Skin epidermis (tissue), 12 donors: ENCODE measurements at regions not wholly inside any gene's neighbourhood (a gene's known extent, or its start where the extent isn't known, plus 50 kb on each side); places are given as distances from the start of the nearest gene placed in this dataset.

ENCODE experiments used
- H3K27ac ChIP-seq, 21 experiments: fragments of 200-600 bp; sonication (generic) in 11 of 21; one replicate each; pipeline ENCODE4 v1.5.0; 2020; ENCODE audit warnings: mild to moderate bottlenecking in 3 of 21, inconsistent platforms in 2 of 21, moderate library complexity in 2 of 21
- H3K4me3 ChIP-seq, 7 experiments: fragments of 200-600 bp; sonication (generic) in 2 of 7; one replicate each; pipeline ENCODE4 v1.5.0; 2020; ENCODE audit warnings: inconsistent platforms in 2 of 7, mild to moderate bottlenecking in 2 of 7, moderate library complexity in 1 of 7

DNA sequence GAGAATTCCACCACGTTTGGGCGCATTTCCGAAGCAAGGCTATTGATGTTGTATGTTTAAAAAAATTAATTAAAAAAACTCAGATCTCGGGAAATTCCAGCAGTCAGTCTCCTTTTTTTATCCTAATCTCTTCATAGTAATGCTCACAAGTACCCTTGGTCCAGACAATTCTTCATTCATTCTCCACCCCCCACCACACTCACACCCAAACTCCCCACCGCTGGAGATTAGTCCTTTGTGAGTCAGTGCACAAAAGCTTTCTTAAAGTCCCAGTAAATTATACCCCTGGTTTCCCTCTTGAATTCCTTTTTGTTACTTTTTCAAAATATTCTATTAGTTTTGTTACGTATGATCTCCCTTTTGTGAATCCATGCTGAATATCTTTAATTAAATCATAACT lies 274.6 kb downstream of the ZNF536 start:
- Histone ChIP-seq H3K4me3 (no peak overlapping the region), H3K27ac (no peak overlapping the region)

DNA sequence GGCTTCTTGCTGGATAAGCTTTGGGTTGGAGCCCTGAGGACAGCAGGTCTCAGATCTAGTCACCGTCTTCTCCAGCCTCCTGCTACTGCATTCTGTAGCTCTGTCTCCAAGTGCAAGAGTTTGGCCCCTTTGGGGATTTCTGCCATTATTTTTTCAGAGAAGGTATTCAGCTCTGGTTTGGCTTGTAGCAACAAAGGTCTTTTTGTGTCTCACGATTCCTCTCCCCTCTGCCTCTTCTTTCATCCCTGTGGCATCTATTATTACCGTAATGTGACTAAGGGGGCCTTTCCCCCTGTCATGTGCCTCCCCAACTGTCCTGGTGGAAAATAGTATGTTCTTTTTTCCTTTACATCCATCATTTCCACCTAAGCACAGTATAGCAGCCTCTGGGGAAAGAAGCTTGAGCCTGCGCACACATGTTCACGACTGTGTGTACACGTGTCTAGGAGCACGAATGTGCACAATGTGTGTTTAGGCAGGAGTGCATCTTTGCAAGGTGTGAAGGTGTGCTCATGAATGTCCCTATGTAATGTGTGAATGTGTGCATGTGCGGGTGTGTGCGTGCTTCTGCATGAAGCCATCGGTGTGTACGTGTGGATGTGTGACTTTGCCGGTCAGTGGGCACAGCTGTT lies 273.9 kb downstream of the ZNF536 start:
- Histone ChIP-seq H3K27ac (no peak overlapping the region), H3K4me3 (no peak overlapping the region)

DNA sequence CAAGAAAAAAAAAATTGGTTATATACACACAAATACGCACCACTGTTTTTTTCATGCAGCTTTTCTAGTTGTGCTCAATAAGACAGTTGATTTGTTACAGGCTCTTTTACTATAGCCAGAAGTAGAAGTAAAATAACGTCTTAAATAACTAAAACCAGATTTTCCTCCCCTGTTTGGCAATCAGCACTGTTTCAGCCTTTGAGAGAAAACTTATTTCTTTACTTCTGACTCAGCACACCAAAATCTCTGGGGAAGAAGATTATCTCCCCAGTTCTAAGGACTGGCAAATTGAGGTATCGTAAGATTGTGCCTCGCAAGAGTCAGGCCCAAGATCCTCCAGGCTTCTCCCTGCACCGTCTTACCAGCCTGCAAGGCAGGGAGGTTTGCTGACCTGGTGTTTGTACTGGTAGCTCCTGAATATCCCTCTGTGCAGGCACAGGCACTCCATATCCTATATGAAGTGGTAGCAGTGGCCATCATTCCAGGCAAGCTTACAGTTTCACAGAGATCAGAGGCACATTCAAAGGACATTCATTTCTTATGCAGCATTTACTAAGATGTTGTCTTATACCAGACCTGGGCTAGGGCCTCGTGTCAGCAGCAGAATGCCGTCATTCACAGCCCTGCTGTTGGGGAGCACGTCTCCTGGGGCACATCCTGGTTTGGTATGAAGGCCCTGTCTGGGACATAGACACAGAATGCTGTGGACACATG lies 268.2 kb downstream of the ZNF536 start:
- no peak overlapping the region for H3K4me3 ChIP-seq

DNA sequence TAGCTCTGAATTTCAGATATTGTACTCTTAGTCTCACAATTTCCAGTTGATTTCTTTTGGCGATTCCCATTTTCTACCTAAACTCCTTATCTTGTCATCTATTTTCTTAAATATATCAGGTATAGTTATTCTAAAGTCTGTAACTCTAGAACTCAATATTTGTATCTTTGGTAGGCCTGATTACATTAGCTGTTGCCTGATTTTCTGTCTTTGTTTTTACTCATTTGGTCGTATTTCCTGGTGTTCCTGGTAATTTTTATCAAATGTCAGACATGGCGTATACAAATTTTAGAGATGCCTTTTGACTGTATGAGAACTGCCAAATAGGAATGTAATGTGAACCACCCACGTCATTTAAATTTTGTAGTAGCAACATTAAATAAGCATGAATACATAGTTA lies 266.7 kb downstream of the ZNF536 start:
- H3K27ac ChIP-seq = no peak overlapping the region
- no peak overlapping the region for H3K4me3 ChIP-seq

More for the DNA sequence above, 268.2 kb downstream of the ZNF536 start:
- no peak overlapping the region for H3K27ac ChIP-seq

DNA sequence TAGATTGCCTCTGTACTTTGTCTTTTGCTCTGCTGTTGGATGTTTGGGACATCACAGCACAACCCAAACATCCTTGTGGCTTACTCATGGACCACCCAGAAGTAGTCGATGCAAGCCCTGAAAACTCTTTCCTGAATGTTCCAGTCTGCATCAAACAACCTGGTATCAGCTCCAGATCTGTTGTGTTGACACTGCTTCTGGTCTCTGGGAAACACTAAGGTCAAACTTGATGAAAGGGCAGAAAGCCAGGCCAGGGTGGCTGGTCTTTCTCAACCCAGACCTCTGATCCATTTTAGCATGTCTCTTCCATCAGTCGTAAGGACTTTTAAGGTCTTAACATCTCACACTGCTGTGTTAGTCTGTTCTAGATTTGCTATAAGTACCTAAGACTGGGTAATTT lies 265.7 kb downstream of the ZNF536 start:
- H3K27ac ChIP-seq = no peak overlapping the region
- no peak overlapping the region for H3K4me3 ChIP-seq

DNA sequence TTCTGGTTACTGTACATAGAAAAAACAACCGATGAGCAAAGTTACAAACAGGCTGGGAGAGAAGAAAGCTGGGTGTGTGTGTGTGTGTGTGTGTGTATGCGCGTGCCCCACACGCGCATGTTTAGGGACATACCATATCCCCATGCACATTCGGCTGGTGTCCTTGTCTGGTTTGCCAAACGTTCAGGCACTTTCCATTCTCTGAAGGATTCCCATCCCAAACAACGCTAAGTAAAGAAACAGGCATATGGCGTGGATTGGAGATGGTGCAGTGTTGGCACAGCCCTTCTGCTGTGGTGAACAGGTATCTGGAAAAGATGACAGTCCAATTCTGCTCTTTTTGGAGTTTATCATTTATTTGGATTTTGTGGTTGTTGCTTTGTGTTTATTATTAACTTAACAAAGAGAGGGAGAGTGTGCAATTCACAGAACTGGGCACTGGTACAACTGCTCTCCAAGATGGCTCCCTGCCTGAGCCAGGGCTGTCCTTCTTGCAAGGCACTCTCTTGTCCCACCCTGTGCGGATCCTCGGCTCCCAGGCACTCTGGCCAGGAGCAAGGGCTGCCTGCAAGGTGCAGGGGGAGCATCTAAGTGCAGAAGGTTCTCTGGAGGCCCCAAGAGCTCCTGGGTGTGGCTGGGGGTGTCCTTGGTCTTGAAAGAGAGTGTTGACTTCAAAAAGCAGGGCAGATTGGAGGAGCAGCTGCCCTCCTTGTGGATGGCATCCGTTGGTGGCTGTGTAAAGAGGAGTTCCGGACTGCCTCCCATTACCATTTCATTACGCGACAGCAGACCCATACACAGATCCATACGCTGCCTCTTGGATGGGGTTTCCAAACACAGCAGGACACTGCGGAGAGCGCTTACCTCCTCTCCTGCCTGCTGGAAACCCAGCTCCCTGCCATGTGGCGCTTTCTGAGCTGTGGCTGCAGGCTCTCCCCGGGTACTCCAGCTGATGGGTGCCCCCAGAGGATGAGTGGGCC lies 263.1 kb downstream of the ZNF536 start:
- Histone ChIP-seq H3K27ac (no peak overlapping the region), H3K4me3 (no peak overlapping the region)

DNA sequence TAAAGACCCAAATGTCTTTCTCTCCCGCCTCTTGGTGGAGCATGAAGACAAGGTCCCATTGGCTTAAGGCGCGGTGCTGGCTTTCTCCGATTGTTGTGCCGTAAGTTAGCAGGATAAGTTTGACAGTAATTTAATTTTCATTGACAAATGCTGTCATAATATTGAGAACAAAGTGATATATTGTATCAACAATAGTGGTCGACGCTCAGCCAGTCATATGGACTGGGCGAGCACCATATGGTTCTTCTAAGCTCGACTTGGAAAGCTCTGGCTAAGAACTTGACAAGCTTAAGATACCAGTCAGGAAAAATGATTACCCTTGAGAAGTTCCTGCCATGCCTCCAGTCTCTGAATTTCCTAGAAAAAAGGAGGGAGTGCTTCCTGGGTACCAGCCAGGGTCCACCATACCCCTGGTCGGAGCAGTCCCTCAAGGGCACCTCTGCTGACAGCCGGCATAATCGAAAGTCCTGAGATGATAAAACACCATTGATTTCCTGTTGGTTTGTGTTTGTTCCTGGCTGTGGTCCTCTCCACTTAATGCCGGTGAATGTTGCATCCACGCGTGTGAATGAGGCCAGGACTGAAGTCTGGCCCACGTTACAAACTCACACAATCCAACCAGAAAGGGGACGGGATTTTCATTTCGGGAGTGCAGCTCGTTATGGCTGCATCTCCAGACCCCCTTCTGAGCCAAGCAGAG lies 262.1 kb downstream of the ZNF536 start:
- Histone ChIP-seq H3K27ac (no peak overlapping the region), H3K4me3 (no peak overlapping the region)

DNA sequence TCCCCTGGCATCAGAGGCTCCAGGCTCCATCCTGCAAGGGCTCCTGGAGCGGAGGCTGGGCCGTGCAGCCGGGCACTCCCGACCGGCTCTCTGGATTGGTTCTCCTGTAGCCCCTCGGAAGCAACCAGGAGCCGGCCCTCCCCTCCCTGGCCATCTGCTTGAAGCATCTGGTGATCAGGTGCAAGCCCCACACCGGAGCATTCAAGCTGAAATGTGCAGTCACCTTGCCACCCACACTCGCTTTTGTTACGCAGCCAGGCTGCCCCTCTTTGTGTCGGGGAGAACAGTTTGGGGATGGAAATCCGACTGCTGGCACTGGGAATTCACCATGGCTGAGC lies 258.8 kb downstream of the ZNF536 start:
- H3K27ac ChIP-seq = no peak overlapping the region
- no peak overlapping the region for H3K4me3 ChIP-seq

DNA sequence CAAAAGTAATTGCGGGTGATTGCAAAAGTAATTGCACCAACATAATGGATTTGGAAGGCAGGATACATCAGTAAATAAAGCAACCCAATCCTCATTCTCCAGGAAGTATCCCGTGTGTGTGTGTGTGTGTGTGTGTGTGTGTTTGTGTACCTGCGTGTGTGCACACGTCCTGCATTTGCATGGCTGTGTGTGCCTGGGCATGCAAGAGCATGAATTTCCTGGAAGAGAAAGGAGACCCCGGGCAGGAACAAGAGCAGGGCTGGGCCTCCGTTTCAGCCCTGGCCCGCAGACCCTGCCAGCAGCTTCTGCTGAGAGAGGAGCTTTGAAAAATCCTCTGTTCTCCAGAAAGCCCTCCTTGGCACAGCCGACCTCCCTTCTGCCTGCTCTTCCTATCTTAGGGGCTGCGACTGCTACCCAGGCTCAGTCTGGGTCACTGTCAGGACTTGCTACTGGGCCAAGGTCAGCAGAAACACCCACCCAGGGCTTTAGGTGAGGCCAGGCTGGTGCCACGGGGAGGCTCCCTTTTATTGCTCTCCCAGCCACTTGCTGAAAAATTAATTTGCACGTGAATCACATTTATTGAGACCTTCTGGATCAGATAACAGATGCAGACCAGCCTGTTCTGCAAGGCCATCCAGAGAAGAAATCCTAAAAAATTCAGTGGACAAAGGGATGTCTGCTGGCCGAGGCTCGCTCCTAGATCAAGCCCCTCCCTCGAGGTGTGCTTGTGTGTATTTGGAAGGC lies 258.3 kb downstream of the ZNF536 start:
- no peak overlapping the region for H3K27ac ChIP-seq
- no peak overlapping the region for H3K4me3 ChIP-seq

DNA sequence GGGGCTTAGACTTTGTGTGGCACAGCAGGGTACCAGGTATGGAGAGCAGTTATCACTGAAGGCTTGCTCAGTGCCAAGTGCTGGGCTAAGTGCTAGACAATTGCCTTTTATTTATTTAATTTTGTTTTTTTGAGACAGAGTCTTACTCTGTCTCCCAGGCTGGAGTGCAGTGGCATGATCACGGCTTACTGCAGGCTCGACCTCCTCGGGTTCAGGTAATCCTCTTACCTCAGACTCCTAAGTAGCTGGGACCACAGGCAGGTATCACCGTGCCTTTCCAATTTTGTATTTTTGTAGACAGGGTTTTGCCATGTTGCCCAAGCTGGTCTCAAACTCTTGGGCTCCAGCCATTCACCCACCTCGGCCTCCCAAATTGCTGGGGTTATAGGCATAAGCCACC lies 256.9 kb downstream of the ZNF536 start:
- H3K27ac ChIP-seq = no peak overlapping the region
- no peak overlapping the region for H3K4me3 ChIP-seq

DNA sequence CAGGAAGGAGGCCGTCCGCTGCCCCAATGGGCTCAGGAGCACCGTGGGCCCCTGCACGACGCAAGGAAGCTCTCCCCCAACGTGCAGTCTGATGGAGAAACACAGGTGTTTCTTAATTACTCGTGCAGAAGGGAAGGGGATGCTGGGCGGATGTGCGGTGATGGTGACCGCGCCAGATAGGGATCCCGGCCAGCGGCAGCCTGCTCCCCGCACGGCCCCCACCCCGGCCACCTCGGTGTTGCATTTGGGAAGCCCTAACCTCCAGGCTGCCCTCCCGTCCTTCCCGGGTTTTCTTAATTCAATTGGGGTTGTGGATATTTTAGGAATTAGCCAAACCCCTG lies 254.4 kb downstream of the ZNF536 start:
- Histone ChIP-seq H3K4me3 (no peak overlapping the region), H3K27ac (no peak overlapping the region)

DNA sequence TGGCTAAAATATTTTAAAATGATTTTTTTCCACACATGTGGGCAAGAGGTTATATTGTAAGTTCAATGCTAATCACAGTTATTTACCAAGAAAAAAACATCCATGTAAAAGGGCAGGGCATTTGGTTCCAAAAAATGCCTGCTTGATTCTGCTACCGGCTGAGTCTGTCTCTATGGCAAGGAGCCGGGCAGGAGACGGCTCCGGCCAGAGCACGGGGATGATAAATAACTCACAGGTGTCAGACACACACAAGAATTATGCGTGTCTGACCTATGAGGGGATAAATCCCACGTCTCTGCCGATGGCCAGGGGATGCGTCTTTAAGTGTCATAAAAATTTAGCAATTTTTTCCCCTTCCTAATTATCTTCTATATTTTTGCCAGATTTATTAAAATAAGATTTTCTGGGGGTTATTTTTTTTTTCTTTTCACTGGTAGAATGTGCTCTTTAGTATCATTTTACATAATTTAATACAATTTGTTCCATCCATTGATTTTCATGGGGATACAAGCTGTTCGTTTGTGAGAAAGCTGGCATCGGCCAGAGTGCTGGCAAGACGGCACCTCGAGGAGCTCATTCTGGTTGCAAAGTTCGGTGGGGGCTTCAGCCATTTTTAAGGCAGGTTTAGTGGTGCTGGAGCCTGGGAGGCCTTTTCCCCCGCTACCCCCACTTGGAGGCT lies 253.9 kb downstream of the ZNF536 start:
- H3K4me3 ChIP-seq = no peak overlapping the region
- no peak overlapping the region for H3K27ac ChIP-seq

DNA sequence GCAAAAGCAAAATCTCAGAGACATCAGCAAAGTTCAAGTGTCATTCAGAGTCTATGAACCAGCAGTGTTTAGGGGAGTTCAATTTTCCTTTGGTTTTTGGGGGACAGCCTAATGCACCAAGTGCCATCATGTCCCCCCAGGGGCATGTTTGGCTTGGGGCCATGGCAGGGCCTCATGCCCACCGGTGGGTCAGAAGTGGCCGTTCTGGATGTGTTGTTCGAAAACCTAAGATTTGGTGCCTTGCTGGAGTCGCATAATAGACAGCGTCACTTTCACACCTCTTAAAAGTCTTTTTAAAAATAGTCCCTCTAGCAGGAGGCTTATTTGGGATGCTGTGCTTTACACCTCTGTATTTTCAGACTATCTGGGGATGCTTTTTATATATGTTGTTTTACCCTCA lies 250.1 kb downstream of the ZNF536 start:
- Histone ChIP-seq H3K4me3 (no peak overlapping the region), H3K27ac (no peak overlapping the region)

DNA sequence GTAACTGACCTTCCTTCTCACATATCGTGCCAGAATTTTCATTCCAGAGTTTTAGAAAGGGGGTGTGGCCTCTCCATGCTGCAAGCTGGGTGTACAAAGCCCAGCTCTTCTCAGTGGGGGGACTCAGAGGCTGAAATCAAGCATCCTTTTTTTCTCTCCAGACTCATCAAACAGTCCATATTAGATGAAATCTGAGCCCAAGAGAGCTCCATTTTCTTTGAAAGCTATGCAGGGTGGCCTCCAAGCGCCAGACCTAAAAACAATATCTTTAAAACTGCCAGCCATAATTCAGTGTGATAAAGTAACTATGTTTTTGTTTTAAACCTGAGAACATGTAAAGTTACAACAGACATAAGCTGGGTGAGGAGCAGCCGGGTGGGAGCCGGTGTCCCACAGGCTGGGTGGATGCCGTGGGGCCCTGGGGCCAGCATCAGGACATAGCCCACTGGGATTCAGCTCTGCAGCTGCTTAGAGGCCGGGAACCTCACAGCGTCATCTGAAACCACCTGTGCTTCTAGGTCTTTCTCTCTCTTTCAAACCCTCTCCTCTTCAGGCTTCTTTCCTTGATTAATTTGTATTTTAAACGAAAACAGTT lies 249.2 kb downstream of the ZNF536 start:
- Histone ChIP-seq H3K27ac (no peak overlapping the region), H3K4me3 (no peak overlapping the region)

DNA sequence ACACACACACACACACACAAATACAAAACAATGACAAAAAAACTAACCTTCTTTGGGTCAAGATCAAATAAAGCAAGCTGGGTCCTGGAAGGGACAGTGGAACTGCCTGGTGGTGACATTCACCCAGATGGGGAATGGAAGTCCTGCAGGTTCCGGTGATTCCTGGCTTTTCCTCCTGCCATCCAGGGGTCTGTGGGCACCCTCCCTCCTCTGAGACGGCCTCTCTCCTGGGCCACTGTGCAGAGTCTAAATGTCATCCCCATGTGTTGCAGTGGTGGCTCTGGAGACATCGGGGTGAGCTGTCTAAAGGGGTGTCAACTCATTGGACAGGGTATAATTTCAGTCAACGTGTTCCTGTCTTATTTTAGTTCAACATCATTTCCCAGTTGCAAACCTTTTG lies 248.2 kb downstream of the ZNF536 start:
- Histone ChIP-seq H3K4me3 (no peak overlapping the region), H3K27ac (no peak overlapping the region)

DNA sequence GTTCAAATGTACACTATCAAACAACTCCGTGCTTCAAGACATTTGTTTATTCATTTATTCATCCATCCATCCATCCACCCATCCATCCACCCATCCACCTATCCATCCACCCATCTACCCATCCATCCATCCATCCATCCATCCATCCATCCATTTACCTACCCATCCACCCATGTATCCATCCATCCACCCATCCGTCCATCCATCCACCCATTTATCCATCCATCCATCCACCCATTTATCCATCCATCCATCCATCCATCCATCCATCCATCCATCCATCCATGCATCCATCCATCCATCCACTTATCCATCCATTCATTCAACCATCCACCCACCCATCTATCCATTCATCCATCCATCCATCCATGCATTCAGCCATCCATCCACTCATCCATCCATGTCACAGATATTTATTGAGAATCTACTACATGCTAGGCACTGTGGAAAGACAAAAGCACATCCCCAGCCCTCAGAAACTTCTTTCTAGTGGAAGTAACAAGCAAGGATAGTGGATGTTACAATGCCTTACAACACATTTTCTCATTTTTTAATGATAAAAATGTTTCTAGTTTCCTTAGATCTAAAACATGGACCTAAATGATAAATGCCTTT lies 237.6 kb downstream of the ZNF536 start:
- Histone ChIP-seq H3K27ac (no peak overlapping the region), H3K4me3 (no peak overlapping the region)

DNA sequence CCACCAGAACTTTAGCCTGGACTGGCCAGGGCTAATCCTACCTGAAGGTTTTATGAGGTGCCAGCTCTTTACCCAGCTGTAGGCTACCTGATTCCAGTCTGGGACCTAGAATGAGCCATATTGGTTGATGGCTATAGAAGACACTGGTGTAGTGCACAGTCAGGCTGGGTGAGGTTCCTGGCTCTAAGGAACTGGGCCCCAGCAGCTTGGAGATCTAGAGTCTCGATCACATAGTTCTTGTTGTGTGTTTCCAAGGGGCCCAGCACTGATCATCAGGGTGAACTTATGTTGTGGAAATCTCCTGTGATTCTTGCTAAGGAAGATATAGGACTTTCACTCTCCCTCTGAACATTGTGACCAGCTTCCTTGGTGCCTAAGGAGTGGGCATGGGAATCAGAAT lies 236.3 kb downstream of the ZNF536 start:
- Histone ChIP-seq H3K27ac (no peak overlapping the region), H3K4me3 (no peak overlapping the region)
